Prostate gland (tissue), 2 donors: ENCODE measurements at regions not wholly inside any gene's neighbourhood (a gene's known extent, or its start where the extent isn't known, plus 50 kb on each side); places are given as distances from the start of the nearest gene placed in this dataset.

Experiments
- CTCF ChIP-seq, 4 experiments: fragments of 200-600 bp in 2 of 4; fragments of 450-650 bp in 2 of 4; sonication (generic) in 2 of 4; IDR thresholded peaks; 1 replicate in 3 of 4; 2 replicates in 1 of 4; pipeline ENCODE4 v1.5.1; 2016 to 2019; ENCODE audit warnings: antibody characterized with exemption in 4 of 4, mild to moderate bottlenecking in 2 of 4, moderate library complexity in 2 of 4
- POLR2A ChIP-seq: fragments of 450-650 bp; IDR thresholded peaks from one replicate; pipeline ENCODE4 v1.6.1; 2016; ENCODE audit warnings: antibody characterized with exemption, mild to moderate bottlenecking
- POLR2AphosphoS5 ChIP-seq: sonication (generic); formaldehyde crosslinking; IDR thresholded peaks from one replicate; pipeline ENCODE4 v1.6.1; 2017; ENCODE audit warnings: antibody characterized with exemption

GRCh38 chr5:130571076-130571475, 594.0 kb downstream of the HINT1 start:
- TF ChIP-seq CTCF (IDR thresholded peaks at IDR 0.05) (no peak), POLR2AphosphoS5 (no peak), POLR2A (no peak)
